ENCODE measurements at regions not wholly inside any gene's neighbourhood (a gene's known extent, or its start where the extent isn't known, plus 50 kb on each side); places are given as distances from the start of the nearest gene placed in this dataset.
A peak's percentile ranks its signal among the peaks of the same experiment; 100 is the strongest.

DNA sequence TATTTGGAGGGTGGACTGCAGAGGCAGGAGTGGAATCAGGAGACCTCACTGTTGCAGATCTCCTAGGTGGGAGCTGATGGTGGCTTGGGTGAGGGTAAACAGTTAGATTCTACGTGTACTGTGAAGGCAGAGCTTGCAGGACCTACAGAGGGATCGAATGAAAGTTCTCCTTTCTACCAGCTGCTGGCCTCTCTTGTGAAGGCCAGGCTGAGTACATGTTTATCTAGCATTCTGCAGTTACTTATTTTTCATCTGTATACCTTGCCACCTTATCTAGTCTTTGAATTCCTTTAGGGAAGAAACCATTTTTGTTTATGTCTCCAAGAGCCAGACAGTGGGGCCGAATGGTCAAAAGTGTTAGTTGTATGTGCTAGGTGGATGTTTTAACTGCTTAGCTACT is 57.6 kb downstream of the PTTG1 start:
- peak; percentile 11; the same call in 1 of the 3 replicates for ATAC-seq
- no peak for TF ChIP-seq CSDC2 (CRISPR knock-in tag; IDR thresholded peaks at IDR 0.05)
- no peak for TF ChIP-seq OSR1 (CRISPR knock-in tag; IDR thresholded peaks at IDR 0.05)
- no peak for TF ChIP-seq ZNF70 (CRISPR knock-in tag; IDR thresholded peaks at IDR 0.05)
- TF ChIP-seq, protein P1, sequence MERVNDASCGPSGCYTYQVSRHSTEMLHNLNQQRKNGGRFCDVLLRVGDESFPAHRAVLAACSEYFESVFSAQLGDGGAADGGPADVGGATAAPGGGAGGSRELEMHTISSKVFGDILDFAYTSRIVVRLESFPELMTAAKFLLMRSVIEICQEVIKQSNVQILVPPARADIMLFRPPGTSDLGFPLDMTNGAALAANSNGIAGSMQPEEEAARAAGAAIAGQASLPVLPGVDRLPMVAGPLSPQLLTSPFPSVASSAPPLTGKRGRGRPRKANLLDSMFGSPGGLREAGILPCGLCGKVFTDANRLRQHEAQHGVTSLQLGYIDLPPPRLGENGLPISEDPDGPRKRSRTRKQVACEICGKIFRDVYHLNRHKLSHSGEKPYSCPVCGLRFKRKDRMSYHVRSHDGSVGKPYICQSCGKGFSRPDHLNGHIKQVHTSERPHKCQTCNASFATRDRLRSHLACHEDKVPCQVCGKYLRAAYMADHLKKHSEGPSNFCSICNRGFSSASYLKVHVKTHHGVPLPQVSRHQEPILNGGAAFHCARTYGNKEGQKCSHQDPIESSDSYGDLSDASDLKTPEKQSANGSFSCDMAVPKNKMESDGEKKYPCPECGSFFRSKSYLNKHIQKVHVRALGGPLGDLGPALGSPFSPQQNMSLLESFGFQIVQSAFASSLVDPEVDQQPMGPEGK (CRISPR knock-in tag; IDR thresholded peaks at IDR 0.05; ENCODE audit: borderline replicate concordance) = no peak

DNA sequence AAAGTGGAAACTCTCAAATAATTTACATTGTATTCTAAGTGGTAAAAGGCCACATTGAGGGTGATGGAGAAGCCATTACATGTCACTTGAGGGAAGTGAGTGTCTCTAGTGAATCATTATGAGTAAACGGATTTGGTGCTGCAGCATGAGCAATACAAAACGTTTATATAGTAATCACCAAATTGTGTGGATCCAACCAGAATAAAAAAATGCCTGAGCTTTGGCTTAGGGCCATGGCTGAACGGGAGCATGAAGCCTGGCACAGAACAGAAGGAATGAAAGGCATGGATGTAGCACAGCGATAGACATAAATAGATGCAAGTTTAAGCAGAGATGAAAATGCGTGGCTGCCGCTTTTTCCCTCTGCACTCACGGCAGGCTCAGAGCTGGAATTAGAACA is 58.3 kb downstream of the PTTG1 start:
- no peak for TF ChIP-seq PPARA (CRISPR knock-in tag; IDR thresholded peaks at IDR 0.05; ENCODE audit: borderline replicate concordance)
- no peak for TF ChIP-seq GLIS3 (CRISPR knock-in tag; IDR thresholded peaks at IDR 0.05)
- TF ChIP-seq RARB (CRISPR knock-in tag; IDR thresholded peaks at IDR 0.05) = no peak
- no peak for TF ChIP-seq SNAI2 (CRISPR knock-in tag; IDR thresholded peaks at IDR 0.05)
- TF ChIP-seq, protein P2, sequence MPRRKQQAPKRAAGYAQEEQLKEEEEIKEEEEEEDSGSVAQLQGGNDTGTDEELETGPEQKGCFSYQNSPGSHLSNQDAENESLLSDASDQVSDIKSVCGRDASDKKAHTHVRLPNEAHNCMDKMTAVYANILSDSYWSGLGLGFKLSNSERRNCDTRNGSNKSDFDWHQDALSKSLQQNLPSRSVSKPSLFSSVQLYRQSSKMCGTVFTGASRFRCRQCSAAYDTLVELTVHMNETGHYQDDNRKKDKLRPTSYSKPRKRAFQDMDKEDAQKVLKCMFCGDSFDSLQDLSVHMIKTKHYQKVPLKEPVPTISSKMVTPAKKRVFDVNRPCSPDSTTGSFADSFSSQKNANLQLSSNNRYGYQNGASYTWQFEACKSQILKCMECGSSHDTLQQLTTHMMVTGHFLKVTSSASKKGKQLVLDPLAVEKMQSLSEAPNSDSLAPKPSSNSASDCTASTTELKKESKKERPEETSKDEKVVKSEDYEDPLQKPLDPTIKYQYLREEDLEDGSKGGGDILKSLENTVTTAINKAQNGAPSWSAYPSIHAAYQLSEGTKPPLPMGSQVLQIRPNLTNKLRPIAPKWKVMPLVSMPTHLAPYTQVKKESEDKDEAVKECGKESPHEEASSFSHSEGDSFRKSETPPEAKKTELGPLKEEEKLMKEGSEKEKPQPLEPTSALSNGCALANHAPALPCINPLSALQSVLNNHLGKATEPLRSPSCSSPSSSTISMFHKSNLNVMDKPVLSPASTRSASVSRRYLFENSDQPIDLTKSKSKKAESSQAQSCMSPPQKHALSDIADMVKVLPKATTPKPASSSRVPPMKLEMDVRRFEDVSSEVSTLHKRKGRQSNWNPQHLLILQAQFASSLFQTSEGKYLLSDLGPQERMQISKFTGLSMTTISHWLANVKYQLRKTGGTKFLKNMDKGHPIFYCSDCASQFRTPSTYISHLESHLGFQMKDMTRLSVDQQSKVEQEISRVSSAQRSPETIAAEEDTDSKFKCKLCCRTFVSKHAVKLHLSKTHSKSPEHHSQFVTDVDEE (CRISPR knock-in tag; IDR thresholded peaks at IDR 0.05) = no peak
- TF ChIP-seq TCF4 (CRISPR knock-in tag; IDR thresholded peaks at IDR 0.05; ENCODE audit: borderline replicate concordance) = no peak
- TF ChIP-seq, protein P3, sequence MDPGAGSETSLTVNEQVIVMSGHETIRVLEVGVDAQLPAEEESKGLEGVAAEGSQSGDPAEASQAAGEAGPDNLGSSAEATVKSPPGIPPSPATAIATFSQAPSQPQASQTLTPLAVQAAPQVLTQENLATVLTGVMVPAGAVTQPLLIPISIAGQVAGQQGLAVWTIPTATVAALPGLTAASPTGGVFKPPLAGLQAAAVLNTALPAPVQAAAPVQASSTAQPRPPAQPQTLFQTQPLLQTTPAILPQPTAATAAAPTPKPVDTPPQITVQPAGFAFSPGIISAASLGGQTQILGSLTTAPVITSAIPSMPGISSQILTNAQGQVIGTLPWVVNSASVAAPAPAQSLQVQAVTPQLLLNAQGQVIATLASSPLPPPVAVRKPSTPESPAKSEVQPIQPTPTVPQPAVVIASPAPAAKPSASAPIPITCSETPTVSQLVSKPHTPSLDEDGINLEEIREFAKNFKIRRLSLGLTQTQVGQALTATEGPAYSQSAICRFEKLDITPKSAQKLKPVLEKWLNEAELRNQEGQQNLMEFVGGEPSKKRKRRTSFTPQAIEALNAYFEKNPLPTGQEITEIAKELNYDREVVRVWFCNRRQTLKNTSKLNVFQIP (CRISPR knock-in tag; IDR thresholded peaks at IDR 0.05; ENCODE audit: borderline replicate concordance, low read depth) = no peak
- no peak for TF ChIP-seq ZNF8 (CRISPR knock-in tag; IDR thresholded peaks at IDR 0.05)
- no peak for TF ChIP-seq ZNF565 (CRISPR knock-in tag; conservative IDR thresholded peaks at IDR 0.05; ENCODE audit: low read depth)
- TF ChIP-seq ISL1 (CRISPR knock-in tag; IDR thresholded peaks at IDR 0.05) = no peak
- TF ChIP-seq TOX (CRISPR knock-in tag; IDR thresholded peaks at IDR 0.05; ENCODE audit: borderline replicate concordance) = no peak
- TF ChIP-seq ZFP3 (CRISPR knock-in tag; IDR thresholded peaks at IDR 0.05) = no peak
- TF ChIP-seq, protein P4, sequence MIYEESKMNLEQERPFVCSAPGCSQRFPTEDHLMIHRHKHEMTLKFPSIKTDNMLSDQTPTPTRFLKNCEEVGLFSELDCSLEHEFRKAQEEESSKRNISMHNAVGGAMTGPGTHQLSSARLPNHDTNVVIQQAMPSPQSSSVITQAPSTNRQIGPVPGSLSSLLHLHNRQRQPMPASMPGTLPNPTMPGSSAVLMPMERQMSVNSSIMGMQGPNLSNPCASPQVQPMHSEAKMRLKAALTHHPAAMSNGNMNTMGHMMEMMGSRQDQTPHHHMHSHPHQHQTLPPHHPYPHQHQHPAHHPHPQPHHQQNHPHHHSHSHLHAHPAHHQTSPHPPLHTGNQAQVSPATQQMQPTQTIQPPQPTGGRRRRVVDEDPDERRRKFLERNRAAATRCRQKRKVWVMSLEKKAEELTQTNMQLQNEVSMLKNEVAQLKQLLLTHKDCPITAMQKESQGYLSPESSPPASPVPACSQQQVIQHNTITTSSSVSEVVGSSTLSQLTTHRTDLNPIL (CRISPR knock-in tag; IDR thresholded peaks at IDR 0.05; ENCODE audit: low read depth) = no peak
- peak; percentile 82 for ATAC-seq

DNA sequence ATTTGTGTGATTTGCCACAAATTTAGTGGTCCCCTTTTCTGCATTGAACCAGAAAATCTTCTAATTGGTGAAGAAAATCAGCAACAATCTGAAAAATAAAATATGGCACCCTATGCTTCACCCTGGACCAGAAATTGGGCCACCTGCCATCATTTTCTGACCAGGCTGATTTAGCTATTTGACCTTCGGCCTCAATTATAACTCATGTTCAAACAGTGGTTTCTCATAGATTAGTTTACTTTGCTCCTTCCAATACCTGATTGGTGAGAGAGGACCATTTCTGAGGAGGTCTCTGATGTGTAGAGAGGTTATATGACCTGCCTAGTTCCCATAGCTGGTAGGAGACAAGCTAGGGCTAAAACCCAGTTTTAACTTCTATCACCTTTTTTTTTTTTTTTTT is 59.0 kb downstream of the PTTG1 start:
- no peak for ATAC-seq
- TF ChIP-seq, protein P2 (CRISPR knock-in tag; IDR thresholded peaks at IDR 0.05) = no peak
- no peak for TF ChIP-seq ZFP3 (CRISPR knock-in tag; IDR thresholded peaks at IDR 0.05)
- TF ChIP-seq CSDC2 (CRISPR knock-in tag; IDR thresholded peaks at IDR 0.05) = no peak
- TF ChIP-seq ZFP30 (CRISPR knock-in tag; IDR thresholded peaks at IDR 0.05) = no peak
- no peak for TF ChIP-seq ZC3H10 (CRISPR knock-in tag; IDR thresholded peaks at IDR 0.05)
- TF ChIP-seq, protein P3 (CRISPR knock-in tag; IDR thresholded peaks at IDR 0.05; ENCODE audit: borderline replicate concordance, low read depth) = no peak
- TF ChIP-seq, protein P5, sequence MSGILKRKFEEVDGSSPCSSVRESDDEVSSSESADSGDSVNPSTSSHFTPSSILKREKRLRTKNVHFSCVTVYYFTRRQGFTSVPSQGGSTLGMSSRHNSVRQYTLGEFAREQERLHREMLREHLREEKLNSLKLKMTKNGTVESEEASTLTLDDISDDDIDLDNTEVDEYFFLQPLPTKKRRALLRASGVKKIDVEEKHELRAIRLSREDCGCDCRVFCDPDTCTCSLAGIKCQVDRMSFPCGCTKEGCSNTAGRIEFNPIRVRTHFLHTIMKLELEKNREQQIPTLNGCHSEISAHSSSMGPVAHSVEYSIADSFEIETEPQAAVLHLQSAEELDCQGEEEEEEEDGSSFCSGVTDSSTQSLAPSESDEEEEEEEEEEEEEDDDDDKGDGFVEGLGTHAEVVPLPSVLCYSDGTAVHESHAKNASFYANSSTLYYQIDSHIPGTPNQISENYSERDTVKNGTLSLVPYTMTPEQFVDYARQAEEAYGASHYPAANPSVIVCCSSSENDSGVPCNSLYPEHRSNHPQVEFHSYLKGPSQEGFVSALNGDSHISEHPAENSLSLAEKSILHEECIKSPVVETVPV (CRISPR knock-in tag; IDR thresholded peaks at IDR 0.05) = no peak
- TF ChIP-seq TCF4 (CRISPR knock-in tag; IDR thresholded peaks at IDR 0.05; ENCODE audit: borderline replicate concordance) = no peak
- TF ChIP-seq GLIS3 (CRISPR knock-in tag; IDR thresholded peaks at IDR 0.05) = no peak
- TF ChIP-seq ISL1 (CRISPR knock-in tag; IDR thresholded peaks at IDR 0.05) = no peak
- TF ChIP-seq, protein P4 (CRISPR knock-in tag; IDR thresholded peaks at IDR 0.05; ENCODE audit: low read depth) = no peak
- TF ChIP-seq TOX (CRISPR knock-in tag; IDR thresholded peaks at IDR 0.05; ENCODE audit: borderline replicate concordance) = no peak
- no peak for TF ChIP-seq SNAI2 (CRISPR knock-in tag; IDR thresholded peaks at IDR 0.05)
- TF ChIP-seq RARB (CRISPR knock-in tag; IDR thresholded peaks at IDR 0.05) = no peak
- no peak for TF ChIP-seq ARNTL (CRISPR knock-in tag; IDR thresholded peaks at IDR 0.05; ENCODE audit: borderline replicate concordance, low read depth)
- TF ChIP-seq PPARA (CRISPR knock-in tag; IDR thresholded peaks at IDR 0.05; ENCODE audit: borderline replicate concordance) = no peak

Data from SK-N-SH treated with all-trans-retinoic acid at 6 μM for 48 hours (cell line).